22Rv1 (cell line): ENCODE measurements at regions not wholly inside any gene's neighbourhood (a gene's known extent, or its start where the extent isn't known, plus 50 kb on each side); places are given as distances from the start of the nearest gene placed in this dataset.

Source experiments
- H3K27ac ChIP-seq: fragments of 450-650 bp; 2 replicates; pipeline ENCODE4 v1.5.1; 2017
- ZFX ChIP-seq: fragments of 450-650 bp; IDR thresholded peaks from 2 replicates; pipeline ENCODE4 v1.6.1; 2017; ENCODE audit warnings: antibody characterized with exemption, borderline replicate concordance
- TF ChIP-seq, protein P1 (sequence below): fragments of 450-650 bp; IDR thresholded peaks from 2 replicates; pipeline ENCODE4 v1.5.1; 2017; ENCODE audit warnings: mild to moderate bottlenecking

- H3K27ac ChIP-seq = no peak overlapping the region
- TF ChIP-seq, protein P1, sequence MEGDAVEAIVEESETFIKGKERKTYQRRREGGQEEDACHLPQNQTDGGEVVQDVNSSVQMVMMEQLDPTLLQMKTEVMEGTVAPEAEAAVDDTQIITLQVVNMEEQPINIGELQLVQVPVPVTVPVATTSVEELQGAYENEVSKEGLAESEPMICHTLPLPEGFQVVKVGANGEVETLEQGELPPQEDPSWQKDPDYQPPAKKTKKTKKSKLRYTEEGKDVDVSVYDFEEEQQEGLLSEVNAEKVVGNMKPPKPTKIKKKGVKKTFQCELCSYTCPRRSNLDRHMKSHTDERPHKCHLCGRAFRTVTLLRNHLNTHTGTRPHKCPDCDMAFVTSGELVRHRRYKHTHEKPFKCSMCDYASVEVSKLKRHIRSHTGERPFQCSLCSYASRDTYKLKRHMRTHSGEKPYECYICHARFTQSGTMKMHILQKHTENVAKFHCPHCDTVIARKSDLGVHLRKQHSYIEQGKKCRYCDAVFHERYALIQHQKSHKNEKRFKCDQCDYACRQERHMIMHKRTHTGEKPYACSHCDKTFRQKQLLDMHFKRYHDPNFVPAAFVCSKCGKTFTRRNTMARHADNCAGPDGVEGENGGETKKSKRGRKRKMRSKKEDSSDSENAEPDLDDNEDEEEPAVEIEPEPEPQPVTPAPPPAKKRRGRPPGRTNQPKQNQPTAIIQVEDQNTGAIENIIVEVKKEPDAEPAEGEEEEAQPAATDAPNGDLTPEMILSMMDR = no peak
- TF ChIP-seq ZFX = no peak
Measured at GRCh38 chr7:155886391-155887173, 74.3 kb upstream of the SHH start.

GRCh38 chr7:155885167-155886155 is 73.2 kb upstream of the SHH start:
- TF ChIP-seq, protein P1 = no peak
- no peak for TF ChIP-seq ZFX
- H3K27ac ChIP-seq = no peak overlapping the region

- H3K27ac ChIP-seq = no peak overlapping the region
- no peak for TF ChIP-seq ZFX
- TF ChIP-seq, protein P1 = no peak
Measured at GRCh38 chr7:155884225-155885166, 72.2 kb upstream of the SHH start.

DNA sequence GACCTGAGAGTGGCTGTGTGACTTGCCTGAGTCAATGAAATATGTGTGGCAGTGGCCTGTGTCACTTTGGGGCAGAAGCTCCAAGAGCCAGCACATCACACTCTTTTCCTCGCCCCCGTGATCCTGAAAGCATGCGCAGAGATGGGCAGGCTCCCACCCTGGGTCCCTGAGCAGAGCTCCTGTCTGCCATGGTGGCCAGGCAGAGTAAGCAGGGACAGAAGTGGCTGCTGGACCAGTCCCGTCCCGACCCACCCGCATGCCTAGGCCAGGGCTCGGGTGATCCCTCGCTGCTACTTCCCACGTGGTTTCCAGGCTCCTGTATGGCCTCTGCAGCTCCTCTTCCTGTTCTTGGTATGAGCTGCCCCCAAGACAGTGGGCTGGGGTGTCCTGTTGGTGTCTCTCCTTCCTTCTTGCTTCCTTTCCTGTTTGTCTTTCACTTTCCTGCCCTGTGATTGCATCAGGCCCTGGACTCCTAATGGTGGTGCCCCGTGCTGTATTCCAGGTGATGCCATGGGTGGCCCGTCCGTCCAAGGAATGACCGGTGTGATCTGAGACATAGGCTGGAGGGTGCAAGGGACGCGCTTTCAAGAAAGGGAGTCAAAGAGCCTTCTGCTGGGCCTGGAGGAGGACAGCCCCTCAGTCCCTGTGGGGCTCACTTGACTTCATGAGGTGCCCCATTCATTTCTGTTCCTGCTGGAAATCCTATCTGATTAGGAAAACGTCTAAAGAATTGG is 71.4 kb upstream of the SHH start:
- TF ChIP-seq, protein P1 = no peak
- no peak for TF ChIP-seq ZFX
- H3K27ac ChIP-seq = no peak overlapping the region

GRCh38 chr7:155882596-155882995 is 70.3 kb upstream of the SHH start:
- H3K27ac ChIP-seq = no peak overlapping the region
- TF ChIP-seq, protein P1 = no peak
- no peak for TF ChIP-seq ZFX
